ENCODE measurements at regions not wholly inside any gene's neighbourhood (a gene's known extent, or its start where the extent isn't known, plus 50 kb on each side); places are given as distances from the start of the nearest gene placed in this dataset.

GRCh38 chr15:87167055-87167454 lies 1087.4 kb downstream of the AGBL1 start:
- no peak for TF ChIP-seq CTCF (conservative IDR thresholded peaks at IDR 0.05 in 1 of 2, IDR thresholded peaks at IDR 0.05 in 1 of 2; ENCODE audit: extremely low read depth in 1 of 2, insufficient read depth in 1 of 2, low read depth in 1 of 2, low read length in 2 of 2)
- TF ChIP-seq EZH2 (IDR thresholded peaks at IDR 0.05; ENCODE audit: borderline replicate concordance, low read length) = no peak

Data from mammary epithelial cell (primary cell).